ENCODE measurements at regions not wholly inside any gene's neighbourhood (a gene's known extent, or its start where the extent isn't known, plus 50 kb on each side); places are given as distances from the start of the nearest gene placed in this dataset.

DNA sequence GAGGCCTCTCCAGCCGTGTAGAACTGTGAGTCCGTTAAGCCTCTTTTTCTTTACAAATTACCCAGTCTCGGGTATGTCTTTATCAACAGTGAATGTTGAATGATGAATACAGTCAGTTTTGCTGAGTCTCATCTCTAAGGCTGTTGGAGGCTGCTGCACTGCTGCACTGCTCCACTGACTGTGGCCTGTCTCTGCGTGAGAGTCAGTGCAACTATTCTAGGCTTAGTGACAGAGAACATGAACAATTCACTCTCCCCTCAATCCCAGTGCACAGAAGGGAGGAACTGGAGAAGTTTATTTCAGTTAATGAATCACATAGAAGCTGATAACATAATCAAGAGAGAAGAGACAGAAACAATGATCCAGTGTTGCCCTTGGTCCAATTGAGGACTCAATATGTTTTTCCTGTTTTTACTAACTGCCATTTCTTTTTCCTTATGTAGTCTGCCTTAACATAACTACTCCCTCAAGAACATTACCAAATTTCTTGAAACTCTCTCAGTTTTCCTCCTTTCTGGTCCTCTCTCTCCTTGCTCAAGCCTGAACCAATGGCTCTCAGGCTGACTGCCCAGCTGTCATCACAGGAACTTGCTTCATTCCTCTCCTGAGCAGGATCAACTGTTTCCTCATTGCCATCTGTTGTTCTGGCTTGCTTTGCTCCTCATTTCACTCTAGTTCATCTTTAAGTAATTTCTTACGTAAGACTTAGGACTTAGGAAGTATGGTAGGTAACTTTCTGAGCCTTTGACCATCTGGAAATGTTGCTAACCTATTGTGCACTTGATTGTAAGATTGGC is 483.2 kb downstream of the METTL4 start:
- no CpG with 5 or more reads among the region's 5 CpGs for WGBS (ENCODE audit: extremely low coverage, insufficient coverage, insufficient read length)
- Histone ChIP-seq H3K4me2 (ENCODE audit: low read length) (no peak overlapping the region), H2AK5ac (ENCODE audit: low read length) (no peak overlapping the region), H3K18ac (ENCODE audit: low read length) (no peak overlapping the region), H2BK12ac (ENCODE audit: low read length) (no peak overlapping the region), H4K8ac (ENCODE audit: low read depth, low read length) (no peak overlapping the region), H3K9me3 (ENCODE audit: insufficient read depth, low read depth, low read length) (no peaks in the 10 kb centered on the region), H3K4me1 (ENCODE audit: control insufficient read depth in 1 of 2, insufficient read depth in 2 of 2, low read length in 2 of 2) (no peaks in the 10 kb centered on the region), H3K14ac (ENCODE audit: low read length) (no peak overlapping the region), H3K79me2 (ENCODE audit: control insufficient read depth, insufficient read depth, low read length, poor library complexity) (no peaks in the 10 kb centered on the region), H3K36me3 (ENCODE audit: control insufficient read depth in 1 of 2, insufficient read depth in 2 of 2, low read length in 2 of 2) (no peaks in the 10 kb centered on the region), H2AFZ (ENCODE audit: insufficient read depth, low read length, poor library complexity) (no peak overlapping the region), H3K23ac (ENCODE audit: low read length) (no peak overlapping the region), H3K79me1 (ENCODE audit: low read length) (no peaks in the 10 kb centered on the region), H3K9ac (ENCODE audit: low read length) (no peak overlapping the region), H2BK120ac (ENCODE audit: insufficient read depth, low read length, poor library complexity) (no peak overlapping the region), H4K91ac (ENCODE audit: low read depth, low read length) (no peak overlapping the region), H3K4me3 (ENCODE audit: low read depth, low read length) (no peak overlapping the region), H3K4ac (ENCODE audit: low read depth, low read length) (no peak overlapping the region), H3K27me3 (ENCODE audit: insufficient read depth, low read length) (no peaks in the 10 kb centered on the region), H4K12ac (ENCODE audit: low read depth, low read length) (no peak overlapping the region), H3K27ac (ENCODE audit: low read depth, low read length) (no peak overlapping the region), H2BK5ac (ENCODE audit: low read depth, low read length, poor library complexity) (no peak overlapping the region)
- peak in 1 of 2 donors; percentile 6 for DNase-seq

DNA sequence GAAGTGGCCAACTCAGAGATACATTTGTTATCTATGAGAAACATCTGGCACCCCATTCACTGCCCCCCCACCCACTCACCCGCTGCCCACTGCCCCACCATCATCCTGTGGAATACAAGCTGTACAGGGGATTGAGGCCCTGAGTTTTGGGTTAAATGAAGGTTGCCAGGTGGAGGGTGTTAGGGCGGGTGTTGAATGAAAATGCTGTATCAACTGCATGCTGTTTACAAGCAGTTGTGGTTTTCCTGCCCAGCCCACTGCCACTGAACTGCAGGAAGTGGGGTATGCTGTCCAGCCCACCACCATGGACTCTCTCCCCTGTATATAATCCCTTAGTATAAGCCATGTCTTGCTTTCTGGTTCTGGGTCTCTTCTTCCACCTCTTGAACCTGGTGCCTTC is 481.9 kb downstream of the METTL4 start:
- no peak overlapping the region for H3K23ac ChIP-seq (ENCODE audit: low read length)
- H3K27ac ChIP-seq (ENCODE audit: low read depth, low read length) = no peak overlapping the region
- no peak overlapping the region for H3K4me3 ChIP-seq (ENCODE audit: low read depth, low read length)
- H2AK5ac ChIP-seq (ENCODE audit: low read length) = no peak overlapping the region
- no peaks in the 10 kb centered on the region for H3K36me3 ChIP-seq (ENCODE audit: control insufficient read depth in 1 of 2, insufficient read depth in 2 of 2, low read length in 2 of 2)
- H3K79me1 ChIP-seq (ENCODE audit: low read length) = no peaks in the 10 kb centered on the region
- H3K18ac ChIP-seq (ENCODE audit: low read length) = no peak overlapping the region
- H3K9ac ChIP-seq (ENCODE audit: low read length) = peak overlapping the region; percentile 22
- no peak overlapping the region for H2BK5ac ChIP-seq (ENCODE audit: low read depth, low read length, poor library complexity)
- H2BK12ac ChIP-seq (ENCODE audit: low read length) = no peak overlapping the region
- H3K4me2 ChIP-seq (ENCODE audit: low read length) = no peak overlapping the region
- no peak overlapping the region for H4K91ac ChIP-seq (ENCODE audit: low read depth, low read length)
- no peaks in the 10 kb centered on the region for H3K27me3 ChIP-seq (ENCODE audit: insufficient read depth, low read length)
- DNase-seq = no peak
- H3K14ac ChIP-seq (ENCODE audit: low read length) = no peak overlapping the region
- no peak overlapping the region for H4K12ac ChIP-seq (ENCODE audit: low read depth, low read length)
- no peak overlapping the region for H2BK120ac ChIP-seq (ENCODE audit: insufficient read depth, low read length, poor library complexity)
- H3K4me1 ChIP-seq (ENCODE audit: control insufficient read depth in 1 of 2, insufficient read depth in 2 of 2, low read length in 2 of 2) = no peaks in the 10 kb centered on the region
- no peaks in the 10 kb centered on the region for H3K9me3 ChIP-seq (ENCODE audit: insufficient read depth, low read depth, low read length)
- no peak overlapping the region for H4K8ac ChIP-seq (ENCODE audit: low read depth, low read length)
- no peaks in the 10 kb centered on the region for H3K79me2 ChIP-seq (ENCODE audit: control insufficient read depth, insufficient read depth, low read length, poor library complexity)
- no CpG with 5 or more reads among the region's 2 CpGs for WGBS (ENCODE audit: extremely low coverage, insufficient coverage, insufficient read length)
- no peak overlapping the region for H2AFZ ChIP-seq (ENCODE audit: insufficient read depth, low read length, poor library complexity)
- no peak overlapping the region for H3K4ac ChIP-seq (ENCODE audit: low read depth, low read length)

DNA sequence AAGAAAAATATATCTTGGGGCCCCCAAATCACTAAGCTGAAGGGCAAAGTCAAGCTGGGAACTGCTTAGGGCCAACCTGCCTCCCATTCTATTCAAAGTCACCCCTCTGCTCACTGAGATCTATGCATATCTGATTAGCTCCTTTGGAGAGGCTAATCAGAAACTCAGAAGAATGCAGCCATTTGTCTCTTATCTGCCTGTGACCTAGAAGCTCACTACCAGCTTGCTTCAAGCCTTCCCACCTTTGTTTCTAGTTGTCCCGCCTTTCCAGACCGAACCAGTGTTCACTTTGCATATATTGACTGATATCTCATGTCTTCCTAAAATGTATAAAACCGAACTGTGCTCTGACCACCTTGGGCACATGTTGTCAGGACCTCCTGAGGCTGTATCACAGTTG is 479.4 kb downstream of the METTL4 start:
- Histone ChIP-seq H4K8ac (ENCODE audit: low read depth, low read length) (no peak overlapping the region), H3K27ac (ENCODE audit: low read depth, low read length) (no peak overlapping the region), H3K36me3 (ENCODE audit: control insufficient read depth in 1 of 2, insufficient read depth in 2 of 2, low read length in 2 of 2) (no peaks in the 10 kb centered on the region), H2AFZ (ENCODE audit: insufficient read depth, low read length, poor library complexity) (no peak overlapping the region), H3K4me2 (ENCODE audit: low read length) (no peak overlapping the region), H2BK5ac (ENCODE audit: low read depth, low read length, poor library complexity) (no peak overlapping the region), H3K27me3 (ENCODE audit: insufficient read depth, low read length) (no peaks in the 10 kb centered on the region), H3K4me3 (ENCODE audit: low read depth, low read length) (no peak overlapping the region), H3K9ac (ENCODE audit: low read length) (no peak overlapping the region), H3K14ac (ENCODE audit: low read length) (no peak overlapping the region), H3K9me3 (ENCODE audit: insufficient read depth, low read depth, low read length) (no peaks in the 10 kb centered on the region), H3K79me1 (ENCODE audit: low read length) (no peaks in the 10 kb centered on the region), H2BK120ac (ENCODE audit: insufficient read depth, low read length, poor library complexity) (no peak overlapping the region), H4K12ac (ENCODE audit: low read depth, low read length) (no peak overlapping the region), H3K23ac (ENCODE audit: low read length) (no peak overlapping the region), H3K79me2 (ENCODE audit: control insufficient read depth, insufficient read depth, low read length, poor library complexity) (no peaks in the 10 kb centered on the region), H4K91ac (ENCODE audit: low read depth, low read length) (no peak overlapping the region), H2BK12ac (ENCODE audit: low read length) (no peak overlapping the region), H3K4ac (ENCODE audit: low read depth, low read length) (no peak overlapping the region), H3K4me1 (ENCODE audit: control insufficient read depth in 1 of 2, insufficient read depth in 2 of 2, low read length in 2 of 2) (no peaks in the 10 kb centered on the region), H2AK5ac (ENCODE audit: low read length) (no peak overlapping the region), H3K18ac (ENCODE audit: low read length) (no peak overlapping the region)
- no CpG with 5 or more reads among the region's 3 CpGs for WGBS (ENCODE audit: extremely low coverage, insufficient coverage, insufficient read length)
- DNase-seq = no peak

DNA sequence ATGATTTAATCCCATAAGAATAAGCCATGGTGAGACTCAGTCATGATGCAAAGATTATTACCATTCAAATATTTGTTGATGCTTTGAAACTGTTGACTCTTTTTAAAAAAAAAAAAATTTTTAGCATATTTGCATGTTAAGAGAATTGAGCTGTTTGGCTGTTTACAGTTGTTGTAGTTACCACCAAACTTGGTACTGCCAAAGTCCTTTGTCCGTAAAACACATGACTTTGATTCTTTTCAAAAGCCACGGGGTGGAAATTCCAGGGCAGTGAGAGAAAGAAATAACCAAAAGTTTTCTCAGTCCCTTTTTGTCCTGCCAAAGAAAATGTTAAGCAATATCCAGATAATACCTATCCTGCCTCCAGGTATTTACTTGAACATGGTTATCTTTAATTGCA is 474.8 kb downstream of the METTL4 start:
- no peaks in the 10 kb centered on the region for H3K9me3 ChIP-seq (ENCODE audit: insufficient read depth, low read depth, low read length)
- H3K36me3 ChIP-seq (ENCODE audit: control insufficient read depth in 1 of 2, insufficient read depth in 2 of 2, low read length in 2 of 2) = no peaks in the 10 kb centered on the region
- H3K79me1 ChIP-seq (ENCODE audit: low read length) = no peaks in the 10 kb centered on the region
- no peak overlapping the region for H3K18ac ChIP-seq (ENCODE audit: low read length)
- H2AFZ ChIP-seq (ENCODE audit: insufficient read depth, low read length, poor library complexity) = no peak overlapping the region
- no peak overlapping the region for H4K12ac ChIP-seq (ENCODE audit: low read depth, low read length)
- H3K4me3 ChIP-seq (ENCODE audit: low read depth, low read length) = no peak overlapping the region
- DNase-seq = peak; percentile 67 to 94
- H2BK5ac ChIP-seq (ENCODE audit: low read depth, low read length, poor library complexity) = no peak overlapping the region
- no peaks in the 10 kb centered on the region for H3K4me1 ChIP-seq (ENCODE audit: control insufficient read depth in 1 of 2, insufficient read depth in 2 of 2, low read length in 2 of 2)
- no peak overlapping the region for H4K8ac ChIP-seq (ENCODE audit: low read depth, low read length)
- H3K27me3 ChIP-seq (ENCODE audit: insufficient read depth, low read length) = no peaks in the 10 kb centered on the region
- H3K9ac ChIP-seq (ENCODE audit: low read length) = no peak overlapping the region
- H3K4ac ChIP-seq (ENCODE audit: low read depth, low read length) = no peak overlapping the region
- no peak overlapping the region for H4K91ac ChIP-seq (ENCODE audit: low read depth, low read length)
- no peak overlapping the region for H2BK120ac ChIP-seq (ENCODE audit: insufficient read depth, low read length, poor library complexity)
- no peak overlapping the region for H3K4me2 ChIP-seq (ENCODE audit: low read length)
- no peak overlapping the region for H3K14ac ChIP-seq (ENCODE audit: low read length)
- H2AK5ac ChIP-seq (ENCODE audit: low read length) = no peak overlapping the region
- H3K27ac ChIP-seq (ENCODE audit: low read depth, low read length) = no peak overlapping the region
- H2BK12ac ChIP-seq (ENCODE audit: low read length) = no peak overlapping the region
- H3K79me2 ChIP-seq (ENCODE audit: control insufficient read depth, insufficient read depth, low read length, poor library complexity) = no peaks in the 10 kb centered on the region
- WGBS (ENCODE audit: extremely low coverage, insufficient coverage, insufficient read length) = no CpG with 5 or more reads among the region's 2 CpGs
- H3K23ac ChIP-seq (ENCODE audit: low read length) = no peak overlapping the region

All from trophoblast cell (in vitro differentiated cells and primary cell).